Suprapubic skin (tissue), 3 donors: ENCODE measurements at regions not wholly inside any gene's neighbourhood (a gene's known extent, or its start where the extent isn't known, plus 50 kb on each side); places are given as distances from the start of the nearest gene placed in this dataset.

ENCODE experiments used
- EP300 ChIP-seq: sonication (generic); formaldehyde crosslinking; IDR thresholded peaks from one replicate; pipeline ENCODE4 v1.6.1; 2017; ENCODE audit warnings: antibody characterized with exemption
- POLR2A ChIP-seq, 2 donors: fragments of 450-650 bp; IDR thresholded peaks; one replicate each; pipeline ENCODE4 v1.6.1; 2017; ENCODE audit warnings: antibody characterized with exemption in 2 of 2, mild to moderate bottlenecking in 2 of 2, moderate library complexity in 2 of 2
- TF ChIP-seq, protein P1 (sequence below), 2 donors: fragments of 200-600 bp in 1 of 2; fragments of 450-650 bp in 1 of 2; sonication (generic) in 1 of 2; IDR thresholded peaks; one replicate each; pipeline ENCODE4 v1.5.1; 2016 to 2019; ENCODE audit warnings: antibody characterized with exemption in 2 of 2, mild to moderate bottlenecking in 1 of 2, moderate library complexity in 1 of 2

DNA sequence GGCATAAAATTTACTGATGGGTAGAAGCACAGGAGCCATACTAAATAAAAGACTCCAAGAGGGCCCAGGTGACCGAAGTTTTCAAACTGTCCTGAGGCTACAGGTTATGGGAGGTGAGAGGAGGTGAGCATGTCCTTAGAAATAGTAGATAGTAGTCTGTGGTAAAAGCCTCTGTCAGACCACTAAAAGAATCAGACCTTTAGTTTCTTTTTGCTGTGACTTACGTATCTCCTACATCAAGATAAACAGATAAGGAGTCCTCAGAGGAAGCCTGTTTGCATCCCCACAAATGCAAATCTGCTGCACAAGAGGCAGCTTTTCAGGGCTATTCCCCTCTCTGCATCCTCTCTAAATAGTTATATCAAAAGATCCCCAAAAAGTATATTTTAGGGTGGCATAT lies 711.6 kb upstream of the SLITRK6 start:
- no peak for TF ChIP-seq EP300
- TF ChIP-seq, protein P1, sequence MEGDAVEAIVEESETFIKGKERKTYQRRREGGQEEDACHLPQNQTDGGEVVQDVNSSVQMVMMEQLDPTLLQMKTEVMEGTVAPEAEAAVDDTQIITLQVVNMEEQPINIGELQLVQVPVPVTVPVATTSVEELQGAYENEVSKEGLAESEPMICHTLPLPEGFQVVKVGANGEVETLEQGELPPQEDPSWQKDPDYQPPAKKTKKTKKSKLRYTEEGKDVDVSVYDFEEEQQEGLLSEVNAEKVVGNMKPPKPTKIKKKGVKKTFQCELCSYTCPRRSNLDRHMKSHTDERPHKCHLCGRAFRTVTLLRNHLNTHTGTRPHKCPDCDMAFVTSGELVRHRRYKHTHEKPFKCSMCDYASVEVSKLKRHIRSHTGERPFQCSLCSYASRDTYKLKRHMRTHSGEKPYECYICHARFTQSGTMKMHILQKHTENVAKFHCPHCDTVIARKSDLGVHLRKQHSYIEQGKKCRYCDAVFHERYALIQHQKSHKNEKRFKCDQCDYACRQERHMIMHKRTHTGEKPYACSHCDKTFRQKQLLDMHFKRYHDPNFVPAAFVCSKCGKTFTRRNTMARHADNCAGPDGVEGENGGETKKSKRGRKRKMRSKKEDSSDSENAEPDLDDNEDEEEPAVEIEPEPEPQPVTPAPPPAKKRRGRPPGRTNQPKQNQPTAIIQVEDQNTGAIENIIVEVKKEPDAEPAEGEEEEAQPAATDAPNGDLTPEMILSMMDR (IDR thresholded peaks at IDR 0.05) = no peak
- TF ChIP-seq POLR2A (IDR thresholded peaks at IDR 0.05) = no peak
